Calu3 (cell line): ENCODE measurements at regions not wholly inside any gene's neighbourhood (a gene's known extent, or its start where the extent isn't known, plus 50 kb on each side); places are given as distances from the start of the nearest gene placed in this dataset.

Experiments used
- BruUV-seq: library from RNA; stranded (reverse); fragments of 400-500 nt; replicated peaks from 2 replicates; lab custom pipeline; 2021; lab: Mats Ljungman, UMichigan
- CTCF ChIA-PET: fragments of 300-600 bp; sonication (Branson Sonifier 250); formaldehyde crosslinking; loops from one replicate; lab custom pipeline; 2022; ENCODE audit warnings: antibody characterized with exemption; lab: Charles Lee
- DNase-seq: peaks from one replicate; pipeline ENCODE4 v3.0.0; 2022
- H3K27ac Mint-ChIP-seq: one replicate; pipeline ENCODE4 v1.8.0; 2022; ENCODE audit warnings: mixed read lengths; ENCODE audit not compliant: unreplicated experiment
- H3K27me3 Mint-ChIP-seq: one replicate; pipeline ENCODE4 v1.8.0; 2022; ENCODE audit warnings: mixed read lengths; ENCODE audit not compliant: unreplicated experiment
- H3K36me3 Mint-ChIP-seq: one replicate; pipeline ENCODE4 v1.8.0; 2022; ENCODE audit warnings: mild to moderate bottlenecking, moderate library complexity, mixed read lengths; ENCODE audit not compliant: insufficient read depth, unreplicated experiment
- H3K4me1 Mint-ChIP-seq: one replicate; pipeline ENCODE4 v1.8.0; 2022; ENCODE audit warnings: mild to moderate bottlenecking, low read depth, mixed read lengths; ENCODE audit not compliant: unreplicated experiment
- H3K4me3 Mint-ChIP-seq: one replicate; pipeline ENCODE4 v1.8.0; 2022; ENCODE audit warnings: mild to moderate bottlenecking, low read depth, moderate library complexity, mixed read lengths; ENCODE audit not compliant: unreplicated experiment
- H3K9me3 Mint-ChIP-seq: one replicate; pipeline ENCODE4 v1.8.0; 2022; ENCODE audit warnings: low read depth, mixed read lengths; ENCODE audit not compliant: unreplicated experiment
- CTCF ChIP-seq: fragments of 200-600 bp; IDR thresholded peaks from one replicate; pipeline ENCODE4 v1.8.0; 2022; ENCODE audit warnings: antibody characterized with exemption; ENCODE audit not compliant: unreplicated experiment
- intact Hi-C: fragments of 100-400 bp; cut with micrococcal nuclease; formaldehyde crosslinking; loops from one replicate; pipeline ENCODE4 v1.10.0; 2022; ENCODE audit not compliant: unreplicated experiment

DNA sequence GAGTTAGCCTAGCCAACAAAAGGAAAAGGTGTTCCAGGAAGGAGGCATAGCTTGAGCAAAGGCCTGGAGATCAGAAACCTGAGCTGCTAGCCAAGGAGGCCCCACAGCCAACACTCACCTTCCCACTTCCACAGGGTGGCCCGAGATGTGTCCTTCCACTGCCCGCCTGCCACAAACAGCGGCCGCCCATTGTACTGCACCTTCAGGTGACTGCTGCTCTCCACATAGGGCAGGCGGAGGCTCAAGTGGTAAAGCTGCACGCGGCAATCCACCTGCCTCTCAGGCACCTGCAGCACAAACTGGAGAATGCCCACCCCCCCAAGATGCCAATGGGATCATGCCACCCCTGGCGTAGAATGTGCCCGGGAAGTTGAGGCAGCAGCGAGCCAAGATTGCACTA is 111.5 kb downstream of the RMI2 start:
- H3K4me3 Mint-ChIP-seq = no peak overlapping the region
- peaks cover 6% of the 10 kb centered on the region for H3K4me1 Mint-ChIP-seq
- H3K27me3 Mint-ChIP-seq = no peaks in the 10 kb centered on the region
- H3K9me3 Mint-ChIP-seq = no peaks in the 10 kb centered on the region
- intact Hi-C loops = no loop called here
- no peak for DNase-seq
- no peaks in the 10 kb centered on the region for H3K36me3 Mint-ChIP-seq
- BruUV-seq = no TSS peak
- TF ChIP-seq CTCF = no peak
- H3K27ac Mint-ChIP-seq = no peak overlapping the region
- CTCF ChIA-PET = no interaction called here

GRCh38 chr16:11459722-11460121 is 114.5 kb downstream of the RMI2 start:
- intact Hi-C loops = no loop called here
- no peaks in the 10 kb centered on the region for H3K4me1 Mint-ChIP-seq
- no peak overlapping the region for H3K4me3 Mint-ChIP-seq
- H3K27ac Mint-ChIP-seq = no peak overlapping the region
- peaks cover 2% of the 10 kb centered on the region for H3K9me3 Mint-ChIP-seq
- H3K36me3 Mint-ChIP-seq = no peaks in the 10 kb centered on the region
- peaks cover 9% of the 10 kb centered on the region for H3K27me3 Mint-ChIP-seq
- CTCF ChIA-PET = interaction anchor here (0.6 to 0.8 kb wide), 3 partner anchors 14 to 95 kb away, joined by 3 to 4 read pairs (median 3); no protein-coding TSS in a partner anchor
- no TSS peak for BruUV-seq
- TF ChIP-seq CTCF = no peak
- no peak for DNase-seq

- CTCF ChIA-PET = no interaction called here
- H3K27ac Mint-ChIP-seq = no peak overlapping the region
- H3K27me3 Mint-ChIP-seq = peaks cover 9% of the 10 kb centered on the region
- no peaks in the 10 kb centered on the region for H3K4me1 Mint-ChIP-seq
- no peak for DNase-seq
- intact Hi-C loops = no loop called here
- no peak for TF ChIP-seq CTCF
- no TSS peak for BruUV-seq
- H3K9me3 Mint-ChIP-seq = peaks cover 2% of the 10 kb centered on the region
- H3K36me3 Mint-ChIP-seq = no peaks in the 10 kb centered on the region
- H3K4me3 Mint-ChIP-seq = no peak overlapping the region
Observed at GRCh38 chr16:11460820-11461594, 115.7 kb downstream of the RMI2 start.

- BruUV-seq = no TSS peak
Observed at GRCh38 chr16:11461595-11461990, 116.3 kb downstream of the RMI2 start.

More at GRCh38 chr16:11461595-11461990, 116.3 kb downstream of the RMI2 start:
- H3K4me1 Mint-ChIP-seq = no peaks in the 10 kb centered on the region
- CTCF ChIA-PET = no interaction called here
- H3K27me3 Mint-ChIP-seq = peaks cover 9% of the 10 kb centered on the region
- no peak overlapping the region for H3K27ac Mint-ChIP-seq
- H3K4me3 Mint-ChIP-seq = no peak overlapping the region
- DNase-seq = no peak
- TF ChIP-seq CTCF = no peak
- no peaks in the 10 kb centered on the region for H3K36me3 Mint-ChIP-seq
- intact Hi-C loops = no loop called here
- peaks cover 2% of the 10 kb centered on the region for H3K9me3 Mint-ChIP-seq
